Activated B cell treated with CpG ODN at 0.5 μM for 24 hours (primary cell): ENCODE measurements at regions not wholly inside any gene's neighbourhood (a gene's known extent, or its start where the extent isn't known, plus 50 kb on each side); places are given as distances from the start of the nearest gene placed in this dataset.

Source experiments
- ATAC-seq: fragments of 200-7000 bp; cut with Tn5 transposase; one replicate; pipeline ENCODE4 v1.10.0; 2021; ENCODE audit warnings: low read depth, mild to moderate bottlenecking, moderate library complexity
- CTCF ChIA-PET: fragments of 350-600 bp; sonication (Branson Sonifier 250); formaldehyde crosslinking; loops from one replicate; lab custom pipeline; 2021; ENCODE audit warnings: antibody characterized with exemption; lab: Charles Lee
- POLR2A ChIA-PET: fragments of 350-600 bp; sonication (Branson Sonifier 250); formaldehyde crosslinking; loops from one replicate; lab custom pipeline; 2021; ENCODE audit warnings: antibody characterized with exemption; lab: Charles Lee
- DNase-seq: peaks from one replicate; pipeline ENCODE4 v3.0.0; 2022
- H3K27ac Mint-ChIP-seq: one replicate; pipeline ENCODE4 v1.8.0; 2020; ENCODE audit warnings: mixed read lengths
- H3K27me3 Mint-ChIP-seq: one replicate; pipeline ENCODE4 v1.8.0; 2021; ENCODE audit warnings: mixed read lengths
- H3K36me3 Mint-ChIP-seq: one replicate; pipeline ENCODE4 v1.8.0; 2021; ENCODE audit warnings: low read depth, mixed read lengths
- H3K4me1 Mint-ChIP-seq: one replicate; pipeline ENCODE4 v1.8.0; 2021; ENCODE audit warnings: mixed read lengths
- H3K4me3 Mint-ChIP-seq: one replicate; pipeline ENCODE4 v1.8.0; 2020; ENCODE audit warnings: mild to moderate bottlenecking, mixed read lengths
- H3K9me3 Mint-ChIP-seq: one replicate; pipeline ENCODE4 v1.8.0; 2020; ENCODE audit warnings: mixed read lengths
- intact Hi-C: fragments of 100-400 bp; cut with micrococcal nuclease; formaldehyde crosslinking; loops from one replicate; pipeline ENCODE4 v1.15.1; 2024
- TF ChIP-seq, protein P1 (sequence below): fragments of 200-600 bp; IDR thresholded peaks from one replicate; pipeline ENCODE4 v1.8.0; 2022; ENCODE audit warnings: antibody characterized with exemption, mild to moderate bottlenecking

GRCh38 chrX:97876697-97877407 lies 993.1 kb downstream of the RPA4 start:
- ATAC-seq = no peak
- Mint-ChIP-seq H3K4me3 (no peak overlapping the region), H3K36me3 (no peaks in the 10 kb centered on the region), H3K4me1 (no peaks in the 10 kb centered on the region), H3K9me3 (no peaks in the 10 kb centered on the region), H3K27ac (no peak overlapping the region), H3K27me3 (no peaks in the 10 kb centered on the region)
- CTCF ChIA-PET = no interaction called here
- TF ChIP-seq, protein P1, sequence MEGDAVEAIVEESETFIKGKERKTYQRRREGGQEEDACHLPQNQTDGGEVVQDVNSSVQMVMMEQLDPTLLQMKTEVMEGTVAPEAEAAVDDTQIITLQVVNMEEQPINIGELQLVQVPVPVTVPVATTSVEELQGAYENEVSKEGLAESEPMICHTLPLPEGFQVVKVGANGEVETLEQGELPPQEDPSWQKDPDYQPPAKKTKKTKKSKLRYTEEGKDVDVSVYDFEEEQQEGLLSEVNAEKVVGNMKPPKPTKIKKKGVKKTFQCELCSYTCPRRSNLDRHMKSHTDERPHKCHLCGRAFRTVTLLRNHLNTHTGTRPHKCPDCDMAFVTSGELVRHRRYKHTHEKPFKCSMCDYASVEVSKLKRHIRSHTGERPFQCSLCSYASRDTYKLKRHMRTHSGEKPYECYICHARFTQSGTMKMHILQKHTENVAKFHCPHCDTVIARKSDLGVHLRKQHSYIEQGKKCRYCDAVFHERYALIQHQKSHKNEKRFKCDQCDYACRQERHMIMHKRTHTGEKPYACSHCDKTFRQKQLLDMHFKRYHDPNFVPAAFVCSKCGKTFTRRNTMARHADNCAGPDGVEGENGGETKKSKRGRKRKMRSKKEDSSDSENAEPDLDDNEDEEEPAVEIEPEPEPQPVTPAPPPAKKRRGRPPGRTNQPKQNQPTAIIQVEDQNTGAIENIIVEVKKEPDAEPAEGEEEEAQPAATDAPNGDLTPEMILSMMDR = no peak
- POLR2A ChIA-PET = no interaction called here
- no peak for DNase-seq
- intact Hi-C loops = no loop called here

GRCh38 chrX:97882306-97882705 lies 998.6 kb downstream of the RPA4 start:
- no peaks in the 10 kb centered on the region for H3K36me3 Mint-ChIP-seq

GRCh38 chrX:97895751-97896150 lies 1012.0 kb downstream of the RPA4 start:
- ATAC-seq = no peak
- POLR2A ChIA-PET = no interaction called here
- TF ChIP-seq, protein P1 = no peak
- intact Hi-C loops = loop anchor here (1.0 kb wide), 1 partner anchor 36 kb away; no protein-coding TSS in a partner anchor
- Mint-ChIP-seq H3K27ac (no peak overlapping the region), H3K27me3 (no peaks in the 10 kb centered on the region), H3K4me3 (no peak overlapping the region), H3K36me3 (no peaks in the 10 kb centered on the region), H3K9me3 (no peaks in the 10 kb centered on the region), H3K4me1 (no peaks in the 10 kb centered on the region)
- CTCF ChIA-PET = no interaction called here
- no peak for DNase-seq

More at GRCh38 chrX:97882306-97882705, 998.6 kb downstream of the RPA4 start:
- CTCF ChIA-PET = no interaction called here
- intact Hi-C loops = no loop called here
- H3K4me3 Mint-ChIP-seq = no peak overlapping the region
- no peaks in the 10 kb centered on the region for H3K9me3 Mint-ChIP-seq
- no peak overlapping the region for H3K27ac Mint-ChIP-seq
- TF ChIP-seq, protein P1 = no peak
- POLR2A ChIA-PET = no interaction called here
- no peaks in the 10 kb centered on the region for H3K4me1 Mint-ChIP-seq
- H3K27me3 Mint-ChIP-seq = no peaks in the 10 kb centered on the region
- DNase-seq = no peak
- ATAC-seq = no peak

DNA sequence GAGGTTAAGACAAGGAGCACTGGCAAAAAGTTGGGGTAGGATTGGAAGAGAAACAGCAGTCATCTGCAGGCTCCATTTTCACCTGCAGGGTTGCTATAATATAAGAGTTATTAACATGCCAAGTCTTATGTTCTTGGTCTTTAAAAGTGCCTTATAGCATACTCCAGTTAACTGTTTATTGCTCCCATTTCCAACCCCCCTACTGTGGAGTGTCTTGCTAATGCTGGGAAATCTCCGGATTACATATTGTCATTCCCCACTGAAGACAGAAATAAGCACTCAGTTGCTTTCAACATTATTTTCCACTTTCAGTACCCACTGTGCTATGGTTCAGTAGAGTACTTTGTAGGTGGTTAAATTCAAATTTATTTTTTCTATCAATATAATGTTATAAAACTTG lies 1014.3 kb downstream of the RPA4 start:
- intact Hi-C loops = no loop called here

DNA sequence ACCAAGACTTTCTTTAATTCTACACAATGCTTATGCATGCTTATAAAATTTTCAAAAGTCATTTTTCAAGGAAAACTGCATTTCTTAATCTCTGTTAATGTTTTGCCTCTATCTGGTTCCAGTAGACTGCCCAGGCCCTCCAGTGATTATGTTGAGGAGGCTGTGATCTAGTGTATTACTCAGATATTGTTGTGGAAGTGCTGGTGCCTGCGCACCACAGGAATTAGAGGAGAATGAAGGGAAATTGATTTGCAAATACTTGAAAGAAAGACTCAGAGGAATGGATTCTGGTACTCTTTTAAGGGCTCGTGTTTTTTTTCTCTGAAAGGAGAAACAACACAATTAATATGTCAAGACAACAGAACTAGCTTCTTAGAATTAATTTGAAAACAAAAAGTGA lies 1015.1 kb downstream of the RPA4 start:
- Mint-ChIP-seq H3K27ac (no peak overlapping the region), H3K4me3 (no peak overlapping the region), H3K36me3 (no peaks in the 10 kb centered on the region), H3K4me1 (no peaks in the 10 kb centered on the region), H3K9me3 (no peaks in the 10 kb centered on the region), H3K27me3 (peaks cover 1% of the 10 kb centered on the region)
- DNase-seq (no peak), ATAC-seq (no peak)
- intact Hi-C loops = no loop called here
- ChIA-PET CTCF (no interaction called here), POLR2A (no interaction called here)
- TF ChIP-seq, protein P1 = no peak

More for the DNA sequence above, 1014.3 kb downstream of the RPA4 start:
- no peak for ATAC-seq
- CTCF ChIA-PET = no interaction called here
- H3K4me3 Mint-ChIP-seq = no peak overlapping the region
- no peak for DNase-seq
- TF ChIP-seq, protein P1 = no peak
- no peaks in the 10 kb centered on the region for H3K36me3 Mint-ChIP-seq
- no peaks in the 10 kb centered on the region for H3K27me3 Mint-ChIP-seq
- no peak overlapping the region for H3K27ac Mint-ChIP-seq
- no peaks in the 10 kb centered on the region for H3K9me3 Mint-ChIP-seq
- no peaks in the 10 kb centered on the region for H3K4me1 Mint-ChIP-seq
- POLR2A ChIA-PET = no interaction called here
